ACC112 (cell line): ENCODE measurements at regions not wholly inside any gene's neighbourhood (a gene's known extent, or its start where the extent isn't known, plus 50 kb on each side); places are given as distances from the start of the nearest gene placed in this dataset.

ENCODE experiments used
- H2AFZ ChIP-seq: fragments of 200-600 bp; sonication (generic); one replicate; pipeline ENCODE4 v1.6.0; 2017; ENCODE audit warnings: antibody characterized with exemption, low read length; ENCODE audit not compliant: unreplicated experiment
- H3K27ac ChIP-seq: fragments of 200-600 bp; sonication (generic); 2 replicates; pipeline ENCODE4 v1.5.1; 2014; ENCODE audit warnings: low read depth, mild to moderate bottlenecking, antibody characterized with exemption, low read length, moderate library complexity
- H3K27me3 ChIP-seq: fragments of 200-600 bp; sonication (generic); 2 replicates; pipeline ENCODE4 v1.6.1; 2014; ENCODE audit warnings: mild to moderate bottlenecking, antibody characterized with exemption, low read length, moderate library complexity, mixed read lengths; ENCODE audit not compliant: insufficient read depth
- H3K36me3 ChIP-seq: fragments of 200-600 bp; sonication (generic); 2 replicates; pipeline ENCODE4 v1.6.1; 2016; ENCODE audit warnings: mild to moderate bottlenecking, antibody characterized with exemption, low read length, moderate library complexity, mixed read lengths; ENCODE audit not compliant: insufficient read depth
- H3K4me1 ChIP-seq: fragments of 200-600 bp; sonication (generic); one replicate; pipeline ENCODE4 v1.6.1; 2016; ENCODE audit warnings: low read length, mixed read lengths; ENCODE audit not compliant: insufficient read depth, unreplicated experiment, control insufficient read depth
- H3K4me3 ChIP-seq: fragments of 200-600 bp; sonication (generic); 2 replicates; pipeline ENCODE4 v1.5.1; 2014; ENCODE audit warnings: mild to moderate bottlenecking, low read depth, low read length
- H3K79me2 ChIP-seq: fragments of 200-600 bp; sonication (generic); one replicate; pipeline ENCODE4 v1.6.0; 2016; ENCODE audit warnings: low read length; ENCODE audit not compliant: control insufficient read depth, unreplicated experiment, insufficient read depth

DNA sequence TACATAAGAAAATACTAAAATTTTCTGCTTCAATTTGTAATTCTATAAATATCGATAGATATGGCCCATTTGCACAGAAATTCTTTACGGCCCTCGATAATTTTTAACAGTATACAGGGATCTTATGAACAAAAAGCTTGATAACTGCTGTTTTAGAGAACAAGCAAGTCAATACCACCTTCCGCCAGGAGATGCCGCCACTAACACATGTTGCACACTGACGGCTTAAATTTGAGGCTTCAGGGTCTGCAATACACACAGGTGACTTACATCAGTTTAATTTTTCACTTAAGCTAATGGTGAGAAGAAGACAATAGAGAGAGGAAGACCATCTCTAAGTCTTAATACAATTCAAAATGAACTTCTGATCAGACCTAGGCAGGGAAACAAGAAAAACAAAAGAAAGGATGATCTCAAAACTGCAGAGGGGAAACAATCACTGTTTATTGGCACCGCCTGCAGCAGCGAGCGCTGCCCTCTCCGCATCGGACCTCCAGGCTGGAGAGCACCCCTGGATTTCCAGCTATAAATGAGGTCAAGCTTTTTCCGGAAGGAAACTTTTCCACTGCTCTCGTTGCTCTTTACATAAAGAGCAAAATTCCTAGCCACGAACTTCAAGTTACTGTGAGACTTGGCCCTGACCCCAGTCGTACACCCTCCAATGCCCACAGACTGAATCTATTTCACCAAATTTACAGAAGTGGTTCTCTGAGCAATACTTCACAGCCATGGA lies 53.9 kb downstream of the OTOR start:
- Histone ChIP-seq H3K79me2 (no peaks in the 10 kb centered on the region), H3K4me1 (no peaks in the 10 kb centered on the region), H3K27me3 (peaks cover 74% of the 10 kb centered on the region), H3K27ac (no peak overlapping the region), H3K36me3 (no peaks in the 10 kb centered on the region), H2AFZ (no peak overlapping the region), H3K4me3 (no peak overlapping the region)

DNA sequence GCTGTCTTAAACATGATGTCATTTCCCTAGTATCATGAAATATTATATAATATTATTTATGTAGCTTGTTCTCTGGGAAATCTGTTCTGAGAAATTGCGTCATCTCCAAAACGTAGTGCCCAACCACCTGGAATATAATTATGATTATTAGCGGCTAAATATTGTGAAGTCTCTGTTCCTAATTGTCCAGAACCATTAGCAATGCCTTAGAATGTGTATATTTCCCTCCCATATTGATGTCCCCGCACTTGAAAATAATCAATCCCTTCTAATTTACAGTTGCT lies 54.4 kb downstream of the OTOR start:
- no peaks in the 10 kb centered on the region for H3K79me2 ChIP-seq
- H3K27ac ChIP-seq = no peak overlapping the region
- no peak overlapping the region for H2AFZ ChIP-seq
- no peak overlapping the region for H3K4me3 ChIP-seq
- H3K4me1 ChIP-seq = no peaks in the 10 kb centered on the region
- H3K27me3 ChIP-seq = peaks cover 77% of the 10 kb centered on the region
- no peaks in the 10 kb centered on the region for H3K36me3 ChIP-seq

DNA sequence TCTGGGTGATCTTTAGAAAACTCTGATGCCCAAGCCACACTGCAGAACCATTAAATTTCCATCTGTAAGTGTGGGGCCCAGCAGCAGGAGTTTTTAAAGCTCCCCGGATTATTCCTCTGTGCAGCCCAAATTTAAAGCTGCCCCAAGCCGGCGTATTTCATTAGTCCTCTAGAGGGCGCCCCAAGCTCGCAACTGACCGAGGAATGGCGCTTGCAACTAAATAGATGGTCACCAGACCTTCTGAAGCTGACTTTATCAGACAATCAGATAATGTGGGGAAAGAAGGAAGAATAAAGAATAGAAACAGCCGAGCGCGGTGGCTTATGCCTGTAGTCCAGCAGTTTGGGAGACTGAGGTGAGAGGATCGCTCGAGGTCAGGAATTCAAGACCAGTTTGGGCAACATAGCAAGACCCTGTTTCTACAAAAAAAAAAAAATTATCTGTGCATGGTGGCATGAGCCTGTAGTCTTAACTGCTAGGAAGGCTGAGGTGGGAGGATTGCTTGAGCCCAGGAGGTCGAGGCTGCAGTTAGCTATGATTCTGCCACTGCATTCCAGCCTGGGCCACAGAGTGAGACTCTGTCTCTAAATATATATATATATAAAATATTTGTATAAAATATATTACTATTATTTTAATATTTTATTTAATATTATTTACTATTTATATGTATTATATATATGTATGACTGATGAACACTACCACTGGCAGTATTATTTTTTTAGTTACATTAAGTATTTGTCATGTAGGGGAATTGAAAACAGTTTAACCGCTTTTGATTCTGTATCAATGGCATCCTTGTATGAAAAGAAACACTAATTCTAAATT lies 56.0 kb downstream of the OTOR start:
- no peaks in the 10 kb centered on the region for H3K36me3 ChIP-seq
- no peaks in the 10 kb centered on the region for H3K4me1 ChIP-seq
- H3K27ac ChIP-seq = no peak overlapping the region
- no peak overlapping the region for H2AFZ ChIP-seq
- H3K4me3 ChIP-seq = no peak overlapping the region
- H3K79me2 ChIP-seq = no peaks in the 10 kb centered on the region
- peaks cover 80% of the 10 kb centered on the region for H3K27me3 ChIP-seq

GRCh38 chr20:16804793-16805187 lies 56.6 kb downstream of the OTOR start:
- Histone ChIP-seq H3K4me1 (no peaks in the 10 kb centered on the region), H3K27me3 (peaks cover 77% of the 10 kb centered on the region), H3K79me2 (no peaks in the 10 kb centered on the region), H3K27ac (no peak overlapping the region), H3K36me3 (no peaks in the 10 kb centered on the region), H2AFZ (no peak overlapping the region), H3K4me3 (no peak overlapping the region)

- H3K27me3 ChIP-seq = peaks cover 73% of the 10 kb centered on the region
- H3K4me3 ChIP-seq = no peak overlapping the region
- no peak overlapping the region for H3K27ac ChIP-seq
- H2AFZ ChIP-seq = no peak overlapping the region
- no peaks in the 10 kb centered on the region for H3K4me1 ChIP-seq
- no peaks in the 10 kb centered on the region for H3K79me2 ChIP-seq
- no peaks in the 10 kb centered on the region for H3K36me3 ChIP-seq
Observed at GRCh38 chr20:16806061-16806460, 57.9 kb downstream of the OTOR start.

DNA sequence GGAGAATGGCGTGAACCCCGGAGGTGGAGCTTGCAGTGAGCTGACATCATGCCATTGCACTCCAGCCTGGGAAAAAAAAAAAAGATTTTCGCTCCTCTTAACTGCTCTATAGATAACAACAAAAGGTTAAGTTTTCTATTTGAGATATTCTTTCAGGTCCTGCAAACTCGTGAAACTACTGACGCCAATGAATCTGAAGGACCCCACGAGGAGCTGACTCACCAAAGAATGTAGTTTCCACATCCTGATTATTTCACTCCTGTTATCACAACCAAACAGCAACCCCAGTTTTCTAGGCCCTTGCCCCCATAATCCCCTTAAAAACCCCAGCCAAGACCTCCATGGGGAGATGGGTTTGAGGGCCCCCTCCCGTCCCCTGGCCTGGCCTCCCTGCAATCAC lies 58.7 kb downstream of the OTOR start:
- Histone ChIP-seq H3K27me3 (peaks cover 77% of the 10 kb centered on the region), H3K27ac (no peak overlapping the region), H2AFZ (no peak overlapping the region), H3K4me3 (no peak overlapping the region), H3K36me3 (no peaks in the 10 kb centered on the region), H3K4me1 (no peaks in the 10 kb centered on the region), H3K79me2 (no peaks in the 10 kb centered on the region)

DNA sequence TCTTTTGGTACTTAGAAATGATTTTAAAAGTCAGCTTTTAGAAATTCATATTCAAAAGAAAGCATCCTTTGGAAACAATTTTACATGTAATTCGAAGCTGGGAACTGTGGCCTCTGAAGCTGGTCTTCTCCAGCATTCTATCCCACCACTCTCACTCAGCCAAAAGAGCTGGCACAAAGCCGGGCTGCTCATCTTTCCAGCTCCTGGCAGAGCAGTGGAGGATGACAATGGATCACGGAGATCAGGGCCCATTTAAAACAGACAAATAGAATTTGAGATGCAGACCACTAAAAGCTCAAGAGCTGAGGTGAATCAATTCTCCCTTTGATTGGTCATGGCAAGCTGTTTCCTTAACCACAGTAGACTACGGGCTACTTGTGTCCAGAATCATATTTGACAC lies 60.6 kb downstream of the OTOR start:
- H3K4me1 ChIP-seq = no peaks in the 10 kb centered on the region
- no peak overlapping the region for H2AFZ ChIP-seq
- H3K36me3 ChIP-seq = no peaks in the 10 kb centered on the region
- H3K27ac ChIP-seq = no peak overlapping the region
- H3K4me3 ChIP-seq = no peak overlapping the region
- H3K27me3 ChIP-seq = peaks cover 77% of the 10 kb centered on the region
- H3K79me2 ChIP-seq = no peaks in the 10 kb centered on the region

DNA sequence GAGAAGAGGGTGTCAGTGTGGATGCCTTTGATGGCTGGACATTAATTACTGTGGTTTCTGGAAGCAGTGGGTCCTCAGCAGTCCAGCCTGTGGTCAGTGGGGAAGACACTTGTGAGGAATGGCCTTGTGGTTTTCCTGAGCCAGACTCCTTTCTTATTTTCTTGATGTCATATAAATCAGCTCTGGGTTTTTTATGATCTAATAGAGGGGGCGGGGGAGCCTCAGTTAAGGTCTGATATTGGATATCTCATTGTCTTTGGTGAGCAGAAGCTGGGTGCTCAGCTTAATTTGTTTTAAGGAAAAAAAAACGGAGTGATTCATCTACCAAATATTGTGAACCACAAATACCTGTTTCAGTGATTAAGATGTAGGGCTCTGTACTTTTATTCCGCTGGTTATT lies 62.1 kb downstream of the OTOR start:
- Histone ChIP-seq H3K36me3 (no peaks in the 10 kb centered on the region), H2AFZ (no peak overlapping the region), H3K27ac (no peak overlapping the region), H3K4me3 (no peak overlapping the region), H3K27me3 (peaks cover 77% of the 10 kb centered on the region), H3K79me2 (no peaks in the 10 kb centered on the region), H3K4me1 (no peaks in the 10 kb centered on the region)

DNA sequence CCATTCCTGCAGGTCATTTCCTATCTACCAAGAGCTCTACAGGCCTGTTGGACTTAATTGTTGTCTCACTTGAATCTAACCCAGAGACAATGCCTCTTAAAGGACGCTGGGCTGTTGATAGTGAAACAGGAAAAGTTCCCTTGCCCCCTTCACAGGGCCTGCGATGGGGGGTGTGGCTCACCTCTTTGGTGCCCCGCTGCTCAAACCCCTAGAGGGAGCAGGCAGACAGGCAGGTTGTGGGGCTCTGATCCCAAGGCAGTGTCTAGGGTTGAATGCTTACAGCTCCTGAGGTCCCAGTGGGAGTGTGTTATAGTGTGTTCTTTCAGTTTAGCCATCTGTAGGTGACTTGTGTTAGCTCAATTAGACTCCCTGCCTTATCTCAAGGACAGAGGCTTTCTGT lies 68.0 kb downstream of the OTOR start:
- Histone ChIP-seq H3K4me1 (no peaks in the 10 kb centered on the region), H3K27ac (no peak overlapping the region), H3K79me2 (no peaks in the 10 kb centered on the region), H3K36me3 (no peaks in the 10 kb centered on the region), H2AFZ (no peak overlapping the region), H3K4me3 (no peak overlapping the region), H3K27me3 (peaks cover 56% of the 10 kb centered on the region)

GRCh38 chr20:16819483-16819882 lies 71.3 kb downstream of the OTOR start:
- H2AFZ ChIP-seq = no peak overlapping the region
- no peak overlapping the region for H3K4me3 ChIP-seq
- no peaks in the 10 kb centered on the region for H3K4me1 ChIP-seq
- H3K79me2 ChIP-seq = no peaks in the 10 kb centered on the region
- no peak overlapping the region for H3K27ac ChIP-seq
- H3K36me3 ChIP-seq = no peaks in the 10 kb centered on the region
- H3K27me3 ChIP-seq = peaks cover 57% of the 10 kb centered on the region
